G401 (cell line): ENCODE measurements at regions not wholly inside any gene's neighbourhood (a gene's known extent, or its start where the extent isn't known, plus 50 kb on each side); places are given as distances from the start of the nearest gene placed in this dataset.
"Not testable (repeated sequence)": the region's sequence is repeated elsewhere in the genome, so short reads cannot be mapped to it uniquely, and the experiment has no call there.

Experiments
- DNase-seq: peaks from one replicate; pipeline ENCODE4 v3.0.0-alpha.2; 2015; ENCODE audit warnings: low spot score
- in situ Hi-C: cut with HindIII; loops from 2 replicates; pipeline ENCODE4 v1.10.0; 2016; ENCODE audit warnings: low sequenced_read_pairs, mixed read lengths

DNA sequence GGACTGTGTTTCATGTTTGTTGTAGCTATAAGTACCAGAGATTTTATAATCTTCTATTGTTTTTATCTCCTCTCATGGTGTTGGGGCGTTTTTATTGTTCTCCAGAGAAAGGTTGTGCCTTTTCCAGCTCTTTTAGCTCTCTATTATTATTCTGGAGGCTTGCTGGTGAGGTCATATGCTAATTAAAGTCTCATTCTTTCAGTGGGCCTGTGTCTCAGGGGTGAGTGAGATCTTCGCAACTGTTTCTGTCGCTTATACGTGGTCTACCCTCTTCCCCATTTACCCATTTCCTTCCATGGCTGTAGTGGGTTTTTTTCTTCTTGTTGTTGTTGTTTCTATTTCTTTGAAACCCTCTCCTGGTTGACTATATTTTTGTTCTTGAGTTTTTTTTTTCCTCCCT is 584.9 kb downstream of the TMEM182 start:
- no peak for DNase-seq
- in situ Hi-C loops, result no loop called here

DNA sequence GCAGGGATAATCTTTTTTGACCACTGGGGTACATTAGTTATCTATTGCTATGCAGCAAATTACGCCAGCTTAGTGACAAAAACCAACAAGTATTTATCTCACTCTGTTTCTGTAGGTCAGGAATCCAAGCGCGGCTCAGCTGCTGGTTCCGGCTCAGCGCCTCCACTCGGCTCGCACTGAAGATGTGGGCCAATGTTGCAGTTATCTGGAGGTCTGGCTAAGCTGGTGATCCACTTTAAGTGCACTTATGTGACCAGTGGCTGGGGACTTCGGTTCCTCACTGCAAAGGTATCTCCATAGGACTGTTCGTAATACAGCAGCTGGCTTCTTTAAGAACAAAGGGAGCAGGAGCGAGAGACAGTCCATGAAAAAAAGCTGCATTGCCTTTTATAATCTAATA is 591.9 kb downstream of the TMEM182 start:
- in situ Hi-C loops, result no loop called here
- no peak for DNase-seq

DNA sequence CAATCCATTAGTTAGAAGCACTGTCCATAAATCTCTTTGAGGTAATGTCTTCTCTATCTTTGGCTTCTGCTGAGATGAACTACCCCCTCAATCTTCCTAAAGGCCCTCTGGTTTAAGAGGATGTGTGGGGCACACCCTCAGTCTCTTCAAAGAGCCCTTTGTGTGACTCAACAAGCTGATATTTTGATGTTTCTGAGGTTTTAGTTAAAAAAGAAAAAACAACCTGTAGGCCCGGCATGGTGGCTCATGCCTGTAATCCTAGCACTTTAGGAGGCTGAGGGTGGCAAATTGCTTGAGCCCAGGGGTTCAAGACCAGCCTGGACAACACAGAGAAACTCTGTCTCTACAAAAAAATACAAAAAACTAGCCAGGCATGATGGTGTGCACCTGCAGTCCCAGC is 593.5 kb downstream of the TMEM182 start:
- no peak for DNase-seq
- in situ Hi-C loops, result no loop called here

DNA sequence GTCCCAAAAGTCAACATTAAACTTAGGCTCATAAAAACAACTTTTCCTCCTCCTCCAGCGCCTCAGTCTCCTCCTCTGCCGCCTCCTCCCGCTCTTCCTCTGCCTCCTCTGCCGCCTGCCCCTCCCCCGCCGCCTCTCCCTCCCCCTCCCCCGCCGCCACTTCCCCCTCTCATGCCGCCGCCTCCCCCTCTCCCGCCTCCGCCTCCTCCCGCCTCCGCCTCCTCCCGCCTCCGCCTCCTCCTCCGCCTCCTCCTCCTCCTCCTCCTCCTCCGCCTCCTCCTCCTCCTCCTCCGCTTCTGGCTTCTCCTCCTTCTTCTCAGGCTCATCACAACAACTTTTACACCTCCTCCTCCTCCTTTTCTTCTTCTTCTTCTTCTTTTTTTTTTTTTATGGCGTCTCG is 599.9 kb downstream of the TMEM182 start:
- no peak for DNase-seq
- in situ Hi-C loops, result no loop called here

DNA sequence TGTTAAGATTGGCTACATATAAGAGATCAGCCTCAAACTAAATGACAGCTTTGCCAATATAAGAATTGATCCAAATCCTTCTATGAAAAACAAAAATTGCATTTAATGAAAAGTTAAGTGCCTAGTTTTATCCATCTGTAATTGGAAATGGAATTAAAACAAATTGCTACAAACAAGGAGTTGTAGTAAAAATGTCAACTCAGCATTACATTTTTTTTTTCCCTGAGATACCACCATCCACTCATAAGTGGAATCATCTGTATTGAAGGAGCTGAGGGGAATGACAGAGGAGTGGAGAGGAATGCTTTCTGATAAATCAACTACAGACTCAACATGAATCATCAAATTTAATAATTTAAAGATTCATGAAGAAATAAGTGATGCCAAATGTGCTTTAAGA is 601.8 kb downstream of the TMEM182 start:
- DNase-seq, result no peak
- in situ Hi-C loops, result no loop called here

DNA sequence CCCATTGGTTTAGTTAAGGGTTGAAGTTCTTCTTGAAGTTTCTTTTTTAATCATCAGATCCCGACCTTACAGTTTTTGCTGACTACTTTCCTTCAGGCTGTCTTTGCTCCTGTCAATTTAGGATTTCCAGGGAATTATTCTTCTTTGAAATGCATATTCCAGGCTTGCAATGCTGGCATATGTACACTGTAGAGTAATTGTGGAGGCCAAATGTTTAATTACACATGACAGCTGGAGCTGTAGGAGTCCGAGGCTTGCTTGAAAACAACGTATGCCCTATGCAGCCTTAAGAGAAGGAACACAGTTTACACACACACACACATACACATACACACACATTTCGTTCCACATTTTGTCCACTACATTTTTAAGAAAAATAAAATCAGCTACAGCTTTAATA is 602.3 kb downstream of the TMEM182 start:
- in situ Hi-C loops, result no loop called here
- DNase-seq, result no peak

DNA sequence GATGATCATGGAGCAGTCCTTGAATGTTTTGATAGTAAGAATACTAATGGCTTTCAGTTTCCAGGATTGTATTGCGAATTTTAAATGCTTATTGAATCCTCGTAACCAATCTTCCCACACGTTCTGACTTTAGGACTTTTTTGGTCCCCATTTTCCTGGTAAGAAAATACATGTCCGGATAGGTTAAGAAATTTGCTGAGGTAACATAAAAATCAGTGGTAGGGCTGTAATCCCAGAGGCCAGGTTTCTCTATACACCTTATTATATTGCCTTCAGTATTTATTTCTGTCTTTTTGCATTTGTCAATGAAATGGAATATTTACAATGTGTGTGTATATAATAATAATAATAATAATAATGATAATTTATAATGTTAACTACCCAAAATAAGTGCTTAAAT is 603.2 kb downstream of the TMEM182 start:
- no peak for DNase-seq
- in situ Hi-C loops, result no loop called here

DNA sequence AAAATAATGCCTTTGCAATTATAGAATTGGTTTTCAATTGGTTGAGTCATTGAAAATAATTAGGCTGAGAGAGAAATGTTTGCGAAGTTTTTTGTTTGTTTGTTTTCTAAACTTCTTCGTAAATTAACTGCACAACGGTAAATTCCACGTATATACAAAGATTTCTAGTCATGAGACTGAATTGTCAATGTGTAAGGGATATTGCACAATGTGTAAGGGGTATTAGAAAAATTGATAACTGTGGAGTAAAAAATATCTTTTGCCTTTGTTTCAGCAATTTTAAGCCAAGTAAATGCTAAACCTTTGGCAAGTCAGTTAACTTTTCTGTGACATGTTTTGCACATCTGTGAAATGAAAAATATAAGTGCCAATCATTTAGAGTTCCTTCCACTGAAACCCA is 606.0 kb downstream of the TMEM182 start:
- no peak for DNase-seq
- in situ Hi-C loops, result no loop called here

DNA sequence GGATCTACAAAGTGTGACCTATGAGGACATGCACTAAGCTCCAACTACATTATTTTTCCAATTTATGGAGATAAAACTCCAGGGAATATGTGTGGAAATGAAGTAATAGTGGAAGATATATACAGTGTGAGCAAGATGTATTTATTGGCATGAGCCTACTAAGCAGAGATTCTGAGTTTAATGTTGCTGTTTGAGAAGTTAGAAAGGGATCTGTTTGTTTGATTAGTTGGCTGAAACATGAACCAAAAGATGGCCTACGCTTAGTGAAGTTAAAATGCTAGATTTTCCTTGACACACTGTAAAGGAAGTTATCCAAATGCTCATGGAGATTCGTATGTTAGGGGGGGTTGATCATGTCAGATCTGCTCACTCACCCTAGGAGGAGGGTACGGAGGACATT is 621.7 kb downstream of the TMEM182 start:
- DNase-seq, result no peak
- in situ Hi-C loops, result no loop called here

DNA sequence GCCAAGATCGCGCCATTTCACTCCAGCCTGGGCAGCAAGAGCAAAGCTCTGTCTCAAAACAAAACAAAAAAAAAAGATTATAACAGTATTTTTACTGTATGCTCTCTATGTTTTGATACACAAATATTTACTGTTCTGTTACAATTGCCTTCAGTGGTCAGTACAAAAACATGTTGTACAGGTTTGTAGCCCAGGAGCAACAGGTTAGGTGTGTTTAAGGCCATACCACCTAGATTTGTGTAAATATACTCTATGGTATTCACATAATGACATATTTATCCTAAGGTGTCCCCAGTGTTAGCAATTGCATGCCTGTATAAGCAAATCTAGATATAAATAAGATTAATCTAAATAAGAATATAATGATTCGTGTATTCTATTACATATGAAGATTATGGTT is 625.0 kb downstream of the TMEM182 start:
- no peak for DNase-seq
- in situ Hi-C loops, result no loop called here

DNA sequence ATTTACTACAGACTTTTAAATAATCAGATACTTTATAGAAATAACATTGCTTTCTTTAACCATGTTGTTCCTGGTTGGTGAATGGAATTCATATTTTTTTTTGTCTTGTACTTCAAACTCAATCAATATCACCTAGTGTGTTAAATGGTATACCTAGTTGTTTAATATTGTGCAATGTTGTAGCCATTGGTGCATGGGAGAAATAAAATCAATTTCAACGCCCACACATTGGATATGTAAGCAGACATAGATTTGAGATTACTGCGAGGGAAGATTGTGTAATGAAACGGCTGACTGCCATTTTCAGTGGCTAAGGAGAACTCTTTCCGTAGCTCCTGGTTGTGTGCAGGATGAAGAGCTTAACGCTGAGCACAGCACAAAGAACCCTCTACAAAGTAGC is 626.1 kb downstream of the TMEM182 start:
- no peak for DNase-seq
- in situ Hi-C loops, result no loop called here

DNA sequence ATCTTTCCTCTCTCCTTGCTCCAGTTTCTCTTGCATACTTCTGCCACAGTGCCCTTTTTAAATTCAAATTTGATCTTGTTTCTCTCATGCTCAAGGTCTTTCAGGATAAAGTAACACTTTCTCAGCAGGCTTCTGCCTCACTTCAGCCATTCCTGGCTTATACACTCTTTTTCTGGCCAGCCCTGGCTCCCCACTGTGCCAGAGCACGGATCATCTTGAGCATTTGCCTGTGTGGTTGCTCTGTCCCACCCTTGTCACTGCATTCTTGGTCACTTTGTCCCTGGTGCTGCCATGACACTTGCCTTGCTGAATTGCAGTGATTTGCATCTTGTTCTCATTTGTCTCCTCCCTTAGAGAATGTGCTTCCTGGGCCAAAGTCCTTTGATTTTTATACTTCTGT is 634.3 kb downstream of the TMEM182 start:
- in situ Hi-C loops, result no loop called here
- DNase-seq, result no peak

DNA sequence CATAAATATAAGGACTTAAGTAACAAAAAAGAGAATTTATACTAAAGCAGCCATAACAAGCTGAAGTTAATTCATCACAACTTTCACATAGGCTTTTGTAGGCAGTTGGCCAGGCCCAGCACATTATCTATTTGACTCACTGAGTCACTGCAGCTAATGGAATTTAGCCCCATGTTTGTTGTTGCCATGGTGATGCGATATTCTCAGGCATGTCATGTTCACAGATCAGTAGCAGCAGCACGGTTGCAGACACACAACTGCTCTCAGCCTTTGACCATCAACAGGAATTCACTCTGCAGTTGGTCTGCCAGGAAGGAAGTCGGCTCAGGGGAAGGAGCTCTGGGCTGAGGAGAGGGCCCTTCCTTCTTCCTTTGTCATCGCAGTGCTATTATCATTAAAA is 639.8 kb downstream of the TMEM182 start:
- DNase-seq, result no peak
- in situ Hi-C loops, result no loop called here

DNA sequence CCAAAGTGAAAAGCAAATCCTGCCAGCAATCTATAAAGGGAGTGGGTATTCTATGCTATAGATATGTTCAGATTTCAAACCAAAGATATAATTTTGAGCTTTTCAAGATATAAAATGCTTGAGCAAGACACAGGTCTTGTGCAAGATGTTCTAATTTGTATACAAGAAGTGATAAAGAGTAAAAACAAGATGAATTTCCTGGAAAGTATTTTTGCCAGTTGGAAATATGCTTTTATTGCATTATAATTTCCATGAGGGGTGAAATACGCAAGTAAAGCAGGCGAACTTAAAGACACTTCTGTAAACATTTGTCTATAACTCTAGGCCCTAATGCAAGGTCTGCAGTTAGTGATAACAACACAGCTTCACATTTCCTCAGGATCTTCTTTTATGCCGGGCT is 640.5 kb downstream of the TMEM182 start:
- in situ Hi-C loops, result no loop called here
- DNase-seq, result no peak

DNA sequence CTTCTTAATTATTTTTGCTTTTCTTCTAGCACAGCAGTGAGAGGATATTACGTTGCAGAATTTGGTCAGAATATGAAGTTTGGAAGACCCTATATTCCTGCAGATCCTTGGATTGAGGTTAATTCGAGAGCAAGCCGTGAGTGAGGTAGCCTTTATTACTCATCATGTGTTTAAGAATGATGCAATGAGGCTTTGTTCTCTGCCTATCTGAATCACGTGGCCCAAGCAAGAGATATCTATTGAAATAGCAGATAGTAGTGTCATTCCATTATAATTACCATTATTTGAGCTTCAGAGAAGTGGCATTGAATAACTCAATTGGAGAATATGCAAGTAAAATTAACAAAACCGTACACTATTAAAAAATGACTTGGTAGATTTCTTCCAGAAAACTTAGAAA is 641.1 kb downstream of the TMEM182 start:
- DNase-seq, result no peak
- in situ Hi-C loops, result no loop called here

DNA sequence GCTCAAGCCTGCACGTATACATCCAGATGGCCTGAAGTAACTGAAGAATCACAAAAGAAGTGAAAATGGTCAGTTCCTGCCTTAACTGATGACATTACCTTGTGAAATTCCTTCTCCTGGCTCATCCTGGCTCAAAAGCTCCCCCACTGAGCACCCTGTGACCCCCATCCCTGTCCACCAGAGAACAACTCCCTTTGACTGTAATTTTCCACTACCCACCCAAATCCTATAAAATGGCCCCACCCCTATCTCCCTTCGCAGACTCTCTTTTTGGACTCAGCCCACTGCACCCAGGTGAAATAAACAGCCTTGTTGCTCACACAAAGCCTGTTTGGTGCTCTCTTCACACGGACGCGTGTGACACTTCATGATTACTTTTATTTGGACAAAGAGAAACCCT is 641.6 kb downstream of the TMEM182 start:
- in situ Hi-C loops, DNase-seq: not testable (repeated sequence)

DNA sequence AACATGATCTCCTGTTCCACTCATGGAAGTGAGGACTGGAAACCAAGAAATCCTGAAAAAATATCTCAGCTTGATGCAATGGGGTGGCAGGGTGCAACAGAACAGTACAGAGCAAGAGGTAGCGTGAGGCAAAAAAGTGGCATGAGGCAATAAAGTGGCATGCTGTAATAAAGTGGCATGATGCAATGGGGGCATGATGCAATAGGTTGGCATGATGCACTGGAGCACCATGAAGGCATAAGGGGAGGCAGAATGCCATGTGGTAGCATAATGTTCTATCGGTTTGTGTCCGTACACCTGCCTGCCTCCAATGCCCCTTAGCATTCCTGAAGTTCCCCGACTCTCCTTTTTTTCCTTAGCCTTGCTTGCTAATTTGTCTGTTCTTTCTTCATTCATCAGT is 648.4 kb downstream of the TMEM182 start:
- DNase-seq, result no peak
- in situ Hi-C loops, result no loop called here

DNA sequence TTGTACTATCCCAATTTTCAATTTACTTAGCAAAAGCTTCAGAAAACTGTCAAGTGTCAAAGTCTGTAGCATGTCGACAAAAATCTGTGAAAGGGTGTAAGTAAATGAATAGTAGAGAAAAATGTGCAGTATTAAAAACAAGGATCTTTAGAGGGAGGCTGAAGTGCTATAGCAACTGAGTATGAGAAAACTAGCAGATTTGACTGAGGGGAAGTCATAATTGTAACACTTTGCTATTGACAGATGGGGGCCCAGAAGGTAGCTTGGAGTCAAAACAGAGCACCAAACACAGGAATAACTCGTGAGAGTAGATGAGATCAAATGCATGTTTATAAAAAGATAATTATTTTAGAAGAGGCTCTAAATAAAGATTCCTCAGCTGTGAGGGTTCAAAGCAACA is 657.7 kb downstream of the TMEM182 start:
- no peak for DNase-seq
- in situ Hi-C loops, result no loop called here

DNA sequence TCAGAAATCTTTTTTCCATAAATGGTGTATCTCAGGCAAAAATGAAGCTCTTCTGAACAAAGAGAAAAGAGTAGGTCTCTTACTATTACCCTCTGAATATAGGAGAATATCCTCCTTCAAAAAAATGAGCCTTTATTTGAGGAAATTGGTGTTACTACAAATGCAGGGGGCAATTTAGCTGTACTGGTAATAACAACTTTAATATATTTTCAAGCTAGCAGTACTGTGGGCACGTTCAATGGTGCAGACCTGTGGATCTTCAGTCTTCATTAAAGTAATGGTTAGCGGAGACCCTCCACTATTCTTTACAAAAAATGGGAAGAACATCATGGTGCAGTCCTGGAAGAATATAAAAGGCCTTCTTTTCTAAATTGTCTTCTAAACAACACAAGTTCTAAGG is 661.3 kb downstream of the TMEM182 start:
- no peak for DNase-seq
- in situ Hi-C loops, result no loop called here

DNA sequence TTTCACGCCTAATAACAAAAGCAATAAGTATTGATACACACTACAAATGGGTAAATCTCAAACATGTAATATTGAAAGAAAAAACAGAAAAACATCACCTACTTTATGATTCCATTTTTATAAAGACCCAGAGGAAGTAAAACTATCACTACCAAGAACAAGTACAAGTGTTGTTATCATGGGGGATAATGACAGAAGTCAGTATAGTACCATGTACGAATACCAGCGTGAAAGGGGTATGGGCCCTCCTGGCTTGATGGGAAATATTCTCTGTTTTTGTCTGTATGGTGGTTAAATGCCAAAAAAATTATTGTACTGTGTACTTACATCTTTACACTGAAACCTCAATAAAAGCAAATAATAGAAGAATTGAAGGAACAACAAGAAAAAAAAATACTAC is 665.7 kb downstream of the TMEM182 start:
- DNase-seq, result no peak
- in situ Hi-C loops, result no loop called here

DNA sequence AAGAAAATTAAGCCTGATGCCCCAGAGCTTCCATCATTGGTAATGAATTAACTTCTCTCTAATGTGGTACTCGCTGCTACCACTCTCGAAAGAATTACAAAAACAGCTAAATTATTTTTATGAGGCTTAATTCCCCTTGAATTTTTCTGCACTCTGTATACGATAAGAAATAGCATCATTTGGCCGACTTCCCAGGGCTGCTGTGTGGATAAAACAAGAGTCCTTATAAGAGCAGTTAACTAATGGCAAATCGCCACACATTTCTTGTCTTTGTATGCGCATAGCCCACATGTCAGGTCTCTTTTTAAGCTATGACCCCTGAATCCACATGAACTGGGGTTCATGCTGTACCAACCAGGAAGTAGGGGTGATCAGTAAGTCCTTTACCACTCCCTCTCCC is 668.4 kb downstream of the TMEM182 start:
- DNase-seq, result no peak
- in situ Hi-C loops, result no loop called here

DNA sequence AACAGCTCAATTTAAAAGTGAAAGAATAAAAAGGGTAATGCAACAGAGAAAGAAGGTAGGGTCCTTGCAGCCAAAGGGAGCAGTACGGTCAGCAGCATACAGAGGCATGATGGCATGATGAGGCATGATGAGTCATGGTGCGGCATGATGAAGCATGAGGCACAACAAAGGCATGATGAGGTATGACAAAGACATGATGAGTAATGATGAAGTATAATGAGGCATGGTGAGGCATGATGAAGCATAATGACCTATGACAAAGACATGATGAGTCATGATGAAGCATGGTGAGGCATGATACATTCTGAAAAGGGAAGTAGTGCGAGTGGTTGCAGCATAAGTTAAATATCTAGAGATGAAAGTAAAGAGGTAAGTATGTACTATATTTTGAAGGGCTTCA is 673.2 kb downstream of the TMEM182 start:
- DNase-seq, result no peak
- in situ Hi-C loops, result no loop called here
